Activated CD4-positive, alpha-beta T cell treated with anti-CD3 and anti-CD28 coated beads for 4 hours (primary cell): ENCODE measurements at regions not wholly inside any gene's neighbourhood (a gene's known extent, or its start where the extent isn't known, plus 50 kb on each side); places are given as distances from the start of the nearest gene placed in this dataset.

Source experiments
- DNase-seq, 2 donors: peaks; one replicate each; pipeline ENCODE4 v3.0.0-alpha.2; 2020

DNA sequence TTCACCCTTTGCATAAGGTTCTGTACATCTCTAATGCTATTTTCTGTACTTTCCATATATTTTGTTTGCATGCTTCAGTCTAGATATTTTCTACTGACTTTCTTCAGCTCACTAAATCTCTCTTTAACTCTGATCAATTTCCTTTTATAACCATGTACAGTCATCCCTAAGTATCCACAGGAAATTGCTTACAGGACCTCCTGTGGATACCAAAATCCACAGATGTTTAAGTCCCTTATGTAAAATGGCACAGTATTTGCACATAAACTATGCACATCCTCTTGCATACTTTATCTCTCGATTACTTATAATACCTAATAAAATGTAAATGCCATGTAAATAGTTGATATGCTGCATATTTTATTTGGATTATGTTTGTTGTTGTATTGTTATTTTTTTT is 442.1 kb downstream of the TLE4 start:
- no peak for DNase-seq

DNA sequence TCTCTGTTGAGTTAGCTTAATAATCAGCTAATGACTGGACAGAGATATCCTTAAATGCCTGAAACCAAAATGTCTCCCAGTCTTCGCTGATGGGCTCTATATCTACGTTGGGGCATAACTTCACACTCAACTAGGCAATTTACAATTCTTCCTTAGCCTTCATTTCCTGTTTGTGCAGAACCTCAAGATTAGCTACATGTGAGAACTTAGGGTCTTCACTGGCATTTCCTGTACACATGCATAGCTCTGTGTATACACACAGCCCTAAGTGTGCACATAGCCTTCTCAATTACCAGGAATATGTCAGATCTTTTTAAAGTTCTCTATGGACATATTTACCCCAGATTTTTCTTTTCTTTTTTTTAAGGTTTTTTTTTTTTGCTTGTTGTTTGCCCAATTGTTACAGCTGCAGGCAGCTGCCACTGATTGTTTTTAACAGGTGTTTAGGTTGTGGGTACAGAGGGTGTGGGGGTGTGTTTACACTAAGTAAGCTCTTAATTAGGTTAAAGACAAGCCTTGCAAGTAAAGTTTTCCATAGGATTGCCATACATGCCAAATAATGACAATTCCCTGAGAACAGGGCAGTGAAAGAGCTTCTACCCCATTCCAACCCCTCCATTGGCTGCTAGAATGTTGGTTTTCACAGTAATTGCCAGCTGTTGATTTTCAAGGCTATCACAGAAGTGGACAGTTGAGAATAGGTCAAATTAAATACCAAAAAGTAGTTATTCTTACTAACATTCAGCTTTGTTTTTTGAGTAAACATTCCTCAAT is 441.0 kb downstream of the TLE4 start:
- no peak for DNase-seq

DNA sequence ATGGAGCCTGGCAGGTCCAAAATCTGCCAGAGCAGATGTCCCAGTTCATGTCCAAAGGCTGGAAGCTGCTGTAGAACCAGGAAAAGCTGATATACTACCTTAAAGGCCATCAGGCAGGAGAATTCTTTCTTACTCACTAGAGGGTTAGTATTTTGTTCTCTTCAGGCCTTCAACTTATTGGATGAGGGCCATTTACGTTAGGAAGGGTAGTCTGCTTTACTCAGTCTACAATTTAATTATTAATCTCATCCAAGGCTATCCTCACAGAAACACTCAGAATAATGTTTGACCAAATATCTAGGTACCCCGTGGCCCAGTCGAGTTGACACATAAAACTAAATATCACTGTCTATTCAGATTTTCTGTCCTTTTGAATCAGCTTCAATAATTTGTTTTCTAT is 437.4 kb downstream of the TLE4 start:
- no peak for DNase-seq

DNA sequence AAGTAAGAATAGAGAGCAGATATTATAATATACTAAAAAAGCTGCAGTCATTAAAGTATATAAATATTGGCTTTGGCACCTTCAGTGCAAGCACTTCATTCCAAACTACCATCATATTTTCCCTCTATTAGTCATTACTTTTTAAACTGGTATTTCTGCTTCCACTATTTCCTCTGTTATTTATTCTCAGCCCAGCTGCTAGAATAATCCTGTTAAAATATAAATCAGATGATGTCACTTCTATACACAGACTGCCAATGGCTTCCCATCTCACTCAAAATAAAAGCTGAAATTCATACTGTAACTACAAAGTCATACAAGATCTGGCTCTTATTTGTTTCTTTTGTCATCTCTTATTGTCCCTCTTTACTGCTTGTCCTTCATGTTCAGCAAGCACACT is 432.9 kb downstream of the TLE4 start:
- DNase-seq: no peak

DNA sequence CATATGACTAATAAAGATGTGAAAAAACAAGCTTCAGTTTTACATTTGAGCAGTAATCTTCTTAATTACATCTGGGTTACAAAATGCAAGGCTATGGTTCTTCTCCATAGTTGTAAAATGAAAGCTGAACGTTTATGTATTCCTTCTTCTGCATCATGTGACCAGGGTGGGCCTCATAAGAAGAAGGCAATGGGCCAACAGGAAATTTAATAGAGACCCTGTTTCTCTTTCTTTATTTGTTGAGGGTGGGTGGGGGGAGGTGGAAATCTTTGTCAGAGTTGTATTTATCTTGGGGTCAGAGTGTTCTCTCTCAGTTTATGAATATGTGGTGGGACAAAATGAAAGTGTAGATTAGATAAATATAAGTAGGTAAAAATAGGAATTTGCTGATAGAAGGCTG is 418.8 kb downstream of the TLE4 start:
- no peak for DNase-seq

DNA sequence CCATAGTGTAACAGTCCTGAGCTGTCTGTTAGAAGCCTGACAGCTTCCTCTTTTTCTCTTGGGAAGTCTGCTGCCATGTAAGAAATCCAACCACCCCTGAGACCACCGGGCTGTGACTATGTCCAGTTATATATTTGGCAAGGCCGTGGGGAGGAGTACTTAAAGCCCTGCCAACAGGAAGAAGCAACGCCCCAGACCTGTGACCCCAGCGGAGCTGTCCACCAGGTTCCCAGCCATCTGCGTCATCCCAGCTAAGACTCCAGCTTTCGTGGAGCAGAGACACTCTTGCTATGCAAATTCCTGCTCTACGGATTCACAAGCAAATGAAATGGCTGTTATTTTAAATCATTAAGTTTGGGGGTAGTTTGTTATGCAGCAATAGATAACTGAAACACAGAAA is 417.3 kb downstream of the TLE4 start:
- no peak for DNase-seq

DNA sequence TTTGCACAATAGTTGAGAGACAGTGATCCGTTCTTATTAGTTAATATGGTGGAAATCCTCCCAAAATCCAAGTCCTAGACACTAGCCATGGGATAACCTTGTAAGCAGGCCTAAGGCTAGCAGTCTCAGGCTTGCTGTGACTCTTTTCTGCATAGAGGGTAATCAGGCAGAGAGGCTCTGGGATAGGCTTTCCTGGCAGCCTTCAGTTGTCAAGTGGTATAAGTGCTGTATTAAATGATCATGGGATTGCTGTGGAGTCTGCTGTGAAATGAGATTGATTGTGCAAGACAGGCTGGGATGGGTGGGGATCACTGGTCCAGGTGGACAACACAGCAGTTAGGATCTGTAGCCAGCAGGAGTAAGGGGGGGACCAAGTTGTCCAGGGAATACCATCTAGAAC is 416.4 kb downstream of the TLE4 start:
- no peak for DNase-seq

DNA sequence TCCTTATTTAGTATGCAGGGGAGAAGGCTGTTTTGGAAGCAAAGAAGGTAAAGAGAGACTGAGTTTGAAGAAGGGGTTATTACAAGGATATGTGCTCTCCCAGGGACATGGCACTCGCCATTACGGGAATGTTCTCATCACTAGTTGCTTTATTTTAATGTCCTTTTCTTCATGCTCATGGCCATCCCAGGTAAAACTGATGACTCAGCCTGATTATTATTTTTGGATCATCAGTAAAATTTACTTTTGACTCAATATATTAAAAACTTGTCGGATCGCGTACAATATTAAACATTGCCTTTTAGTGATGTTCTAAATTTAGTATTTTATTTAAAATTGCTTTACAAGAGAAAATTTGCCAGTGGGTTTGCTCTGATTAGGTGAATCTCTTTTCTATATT is 414.7 kb downstream of the TLE4 start:
- DNase-seq: no peak

DNA sequence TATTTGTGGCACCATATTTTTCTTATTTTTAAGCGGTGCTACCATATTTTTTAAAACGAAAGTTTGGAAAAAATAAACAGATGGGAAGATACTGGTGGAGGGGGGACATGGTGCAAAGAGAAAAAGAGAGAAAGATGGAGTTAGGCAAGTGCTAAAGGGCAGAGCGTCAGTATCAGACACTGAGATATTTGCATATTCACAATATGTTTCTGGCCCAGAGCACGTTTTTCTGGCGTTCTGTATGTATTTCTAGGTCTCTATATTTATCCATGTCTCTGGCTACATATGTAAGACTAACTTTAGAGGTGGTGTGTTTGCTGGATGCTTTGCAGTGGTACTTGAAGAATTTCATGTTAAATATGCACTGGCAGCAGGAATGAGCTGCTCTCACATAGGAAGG is 414.0 kb downstream of the TLE4 start:
- no peak for DNase-seq

DNA sequence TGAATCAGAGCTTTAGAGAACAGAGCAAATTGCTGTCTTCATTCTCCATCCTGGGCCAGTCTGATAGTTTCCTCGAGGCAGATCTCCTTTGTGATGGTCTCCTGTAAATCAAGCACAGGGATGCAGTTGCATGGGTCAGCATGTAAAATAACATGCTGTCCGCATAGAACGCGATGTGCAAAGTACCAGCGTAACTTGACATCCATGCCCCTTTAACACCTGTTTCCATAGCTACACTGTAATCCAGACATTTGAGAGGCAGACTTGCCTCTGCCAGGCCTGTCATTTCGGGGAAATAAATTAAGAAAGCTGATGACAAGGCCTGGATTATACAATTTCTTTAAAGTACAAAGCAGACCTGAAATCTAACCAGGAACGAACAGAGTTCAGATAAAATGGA is 413.5 kb downstream of the TLE4 start:
- DNase-seq: no peak

DNA sequence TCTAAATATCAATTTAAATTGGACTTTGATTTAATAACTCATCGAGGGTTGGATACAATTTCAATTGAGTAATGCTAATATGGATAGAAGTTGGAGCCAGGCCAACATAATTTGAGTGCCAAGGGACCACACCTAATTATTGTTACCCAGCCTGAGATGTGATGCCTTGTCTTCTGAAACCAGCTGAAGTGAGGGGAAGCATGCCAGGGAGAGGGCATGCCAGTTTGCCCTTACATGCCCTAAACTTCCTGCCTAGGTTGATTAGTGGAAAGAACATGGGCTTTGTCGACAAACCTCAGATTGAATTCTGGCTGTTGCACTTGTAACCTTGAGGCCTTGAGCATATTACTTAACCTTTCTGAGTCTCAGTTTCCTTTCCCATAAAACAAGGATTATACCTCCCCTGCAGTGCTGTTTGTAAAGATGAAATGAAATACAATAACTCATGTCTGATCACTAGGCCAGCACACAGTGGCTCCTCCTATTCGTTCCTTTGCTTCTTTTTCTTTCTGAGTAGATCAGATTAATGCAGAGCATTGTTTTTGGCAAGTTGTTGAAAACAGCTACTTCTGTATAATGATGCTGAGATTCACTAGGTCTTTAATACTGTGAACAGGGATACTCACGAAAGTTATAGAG is 412.8 kb downstream of the TLE4 start:
- DNase-seq: no peak

DNA sequence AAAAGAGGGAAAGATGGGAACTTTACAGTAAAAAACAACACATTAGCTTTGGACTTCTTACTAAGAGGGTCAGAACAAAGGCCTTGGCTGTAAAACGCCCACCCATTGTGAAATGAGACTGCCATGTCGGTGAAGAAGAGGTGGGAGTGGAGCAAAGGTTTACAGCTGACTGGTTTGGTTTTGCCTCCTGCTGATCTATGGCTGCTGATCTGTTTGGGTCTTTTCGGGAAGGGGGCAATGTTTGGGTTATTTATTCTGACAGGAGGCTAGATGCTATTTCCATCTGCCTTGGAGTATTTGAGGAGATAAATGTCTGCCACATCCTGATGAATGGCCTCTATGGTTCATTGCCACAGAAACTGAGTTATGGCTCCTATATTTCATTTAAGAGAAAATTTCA is 408.7 kb downstream of the TLE4 start:
- DNase-seq: no peak

DNA sequence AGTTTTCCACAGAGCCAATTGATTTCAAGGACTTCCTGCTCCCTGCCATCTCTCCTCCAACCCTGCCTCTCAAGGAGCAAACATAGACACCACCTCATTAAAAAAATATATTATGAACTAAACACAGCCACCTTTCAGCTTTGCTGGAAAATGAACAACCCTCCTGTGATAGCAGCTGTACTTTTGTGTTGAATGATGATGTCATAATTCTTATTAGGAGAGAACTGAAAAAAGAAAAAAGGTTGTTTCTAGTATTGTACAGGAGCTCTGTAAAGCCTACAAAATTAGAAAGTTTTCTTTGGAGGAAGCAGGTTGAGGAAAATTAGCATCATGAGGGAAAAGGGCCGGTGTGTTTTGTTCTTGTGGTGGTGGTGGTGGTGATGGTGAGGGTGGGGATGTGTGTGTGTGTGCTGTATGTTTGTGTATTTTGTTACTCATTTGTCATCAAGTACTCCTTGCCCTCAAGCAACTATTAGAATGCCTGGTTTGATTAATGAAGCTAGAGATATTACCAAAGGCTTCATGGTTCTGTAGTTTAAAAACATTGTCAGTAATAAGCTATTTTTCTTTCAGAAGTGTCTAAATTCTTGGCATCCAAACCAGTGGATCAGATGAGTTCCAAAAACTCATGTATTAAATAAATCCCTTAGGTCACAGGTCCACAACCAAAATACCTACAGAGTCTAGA is 405.9 kb downstream of the TLE4 start:
- DNase-seq: no peak

DNA sequence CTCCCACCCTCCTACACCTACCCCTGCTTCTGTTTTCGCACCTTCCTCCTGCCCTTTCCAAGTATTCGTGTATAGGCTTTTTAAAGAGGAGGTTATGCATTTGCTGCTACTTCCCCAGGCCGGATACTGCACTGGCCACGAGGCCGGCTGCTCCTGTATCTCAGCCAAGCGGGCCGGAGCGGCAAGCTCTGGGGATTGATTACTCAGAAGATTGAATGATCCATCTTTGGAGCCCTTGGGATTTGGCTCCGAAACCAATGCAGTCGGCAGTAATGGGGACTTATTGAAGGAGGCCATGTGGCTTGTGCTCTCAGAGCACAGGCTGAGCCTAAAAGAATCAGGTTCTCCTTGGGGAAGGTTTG is 405.3 kb downstream of the TLE4 start:
- DNase-seq: no peak

DNA sequence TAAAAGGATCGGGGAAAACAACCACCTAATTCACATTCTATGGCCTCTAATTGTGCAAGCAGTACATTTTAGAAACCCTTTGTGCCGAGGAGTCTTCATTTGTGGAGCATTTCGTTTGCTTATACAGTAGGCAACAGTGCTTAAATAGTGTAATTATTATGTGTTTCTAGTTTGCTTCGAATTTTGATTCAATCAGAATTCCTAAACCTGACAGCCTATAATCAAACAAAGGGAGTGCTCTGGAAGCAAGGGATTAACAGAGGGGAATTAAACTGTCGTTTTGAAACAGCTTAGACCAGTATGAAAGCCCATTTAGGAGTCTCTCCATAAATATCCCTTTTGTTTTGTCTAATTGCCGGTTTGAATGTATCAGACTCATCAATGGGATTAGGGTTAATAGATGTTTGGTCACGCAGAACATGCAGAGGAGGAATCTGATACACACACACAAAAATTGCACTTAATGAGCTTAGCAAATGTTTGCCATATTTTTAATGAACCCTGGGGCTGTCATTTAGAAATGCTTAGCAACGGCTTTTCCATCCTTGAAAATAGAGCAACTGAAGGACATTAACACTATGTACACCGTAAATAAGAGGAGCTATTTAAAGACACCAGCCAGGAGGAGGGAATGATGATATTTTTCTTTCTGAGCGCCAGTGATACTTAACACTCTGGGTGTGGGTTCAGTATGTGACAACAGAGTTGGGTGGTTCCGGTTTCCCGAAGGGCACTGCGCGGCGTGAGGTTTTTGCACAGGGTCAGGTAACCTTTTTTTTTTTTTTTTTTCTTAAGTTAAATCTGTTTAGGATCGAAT is 404.7 kb downstream of the TLE4 start:
- DNase-seq: no peak

DNA sequence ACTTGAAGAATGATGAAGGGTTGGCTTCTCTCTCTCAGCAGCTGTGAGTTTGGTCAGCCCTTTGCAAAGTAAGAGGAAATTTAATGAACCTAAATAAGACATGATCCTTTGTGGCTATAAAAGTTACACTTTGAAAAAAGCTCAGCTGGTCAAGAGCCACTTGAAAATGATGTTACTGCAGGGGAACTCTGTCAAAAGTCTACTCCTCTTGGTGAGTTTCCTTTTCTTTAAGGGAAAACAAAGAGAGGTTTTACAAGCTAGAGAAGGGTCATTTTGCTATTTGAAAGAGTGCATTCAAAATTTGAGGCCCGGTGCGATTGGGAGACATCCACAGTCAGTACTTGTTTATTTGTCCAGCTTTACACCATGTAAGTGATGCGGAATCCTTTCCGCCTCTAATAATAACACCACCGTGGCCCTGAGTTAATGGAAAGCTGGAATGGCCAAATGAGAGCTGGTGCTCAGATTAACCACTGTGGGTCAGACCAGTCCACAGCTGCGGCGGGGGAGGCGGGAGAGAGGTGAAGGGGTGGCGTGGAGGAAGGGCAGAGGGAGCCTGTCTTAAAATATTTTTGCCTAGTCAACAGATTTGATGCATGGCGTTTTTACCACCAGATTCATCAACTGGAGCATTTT is 404.0 kb downstream of the TLE4 start:
- no peak for DNase-seq

DNA sequence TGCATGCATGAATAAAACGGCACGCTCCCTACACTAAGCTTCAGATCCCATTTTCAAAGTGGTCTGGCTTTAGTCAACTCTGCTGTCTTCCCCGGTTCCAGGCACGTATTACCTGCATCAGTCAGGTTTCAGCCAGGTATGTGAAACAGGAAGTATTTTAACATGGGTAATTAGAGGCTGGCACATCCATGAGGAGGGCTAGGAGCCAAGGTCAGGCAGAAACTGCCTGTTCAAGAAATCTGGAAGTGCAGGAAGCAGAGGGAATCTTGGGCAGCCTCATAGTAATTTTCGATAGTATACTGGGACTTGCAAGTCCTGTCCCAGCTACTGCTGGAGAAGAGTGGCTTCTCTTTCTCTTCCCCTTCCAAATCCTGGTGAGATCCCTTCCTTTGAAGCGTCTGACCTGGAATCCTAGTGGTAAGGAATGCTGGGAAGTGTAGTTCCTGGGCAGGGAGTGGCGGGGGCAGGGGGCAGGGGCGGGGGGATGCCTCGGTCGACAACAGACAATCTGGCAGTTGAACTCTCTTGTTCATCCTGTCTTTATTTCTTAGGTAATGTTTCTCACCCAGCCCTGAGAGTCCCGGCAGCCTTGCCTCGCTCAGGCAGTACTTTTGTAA is 403.1 kb downstream of the TLE4 start:
- no peak for DNase-seq

DNA sequence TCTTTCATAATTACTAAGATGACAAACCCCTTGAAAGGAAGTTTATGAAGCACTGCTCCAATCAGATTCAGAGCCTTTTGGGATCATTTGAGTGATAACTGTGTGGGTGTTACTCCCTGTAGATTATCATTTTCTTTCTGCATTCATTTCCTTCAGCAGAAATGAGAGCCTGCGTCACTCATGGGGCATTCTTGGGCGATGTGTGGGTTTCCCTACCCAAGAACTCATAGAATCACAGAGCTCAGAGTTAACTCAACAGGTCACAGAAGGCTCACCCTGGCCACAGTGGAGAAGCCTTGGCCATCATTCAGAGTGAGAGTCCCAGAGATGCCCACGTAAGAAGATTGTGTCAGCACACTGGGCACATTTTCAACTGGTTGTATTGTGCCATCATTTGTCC is 401.9 kb downstream of the TLE4 start:
- DNase-seq: no peak

DNA sequence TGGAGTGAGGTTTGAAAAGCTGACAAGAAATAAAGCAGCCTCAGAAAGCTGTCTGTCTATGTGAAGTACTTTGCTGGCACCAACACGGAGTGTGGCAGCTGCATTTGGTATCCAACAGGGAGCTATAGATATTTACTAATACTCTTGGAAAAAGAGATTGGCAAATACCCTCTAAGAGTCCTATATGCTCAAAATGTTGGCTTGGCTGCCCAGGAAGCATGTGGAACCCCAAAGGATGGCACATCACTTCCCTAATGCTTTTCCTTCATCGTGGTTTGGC is 398.3 kb downstream of the TLE4 start:
- DNase-seq: no peak

DNA sequence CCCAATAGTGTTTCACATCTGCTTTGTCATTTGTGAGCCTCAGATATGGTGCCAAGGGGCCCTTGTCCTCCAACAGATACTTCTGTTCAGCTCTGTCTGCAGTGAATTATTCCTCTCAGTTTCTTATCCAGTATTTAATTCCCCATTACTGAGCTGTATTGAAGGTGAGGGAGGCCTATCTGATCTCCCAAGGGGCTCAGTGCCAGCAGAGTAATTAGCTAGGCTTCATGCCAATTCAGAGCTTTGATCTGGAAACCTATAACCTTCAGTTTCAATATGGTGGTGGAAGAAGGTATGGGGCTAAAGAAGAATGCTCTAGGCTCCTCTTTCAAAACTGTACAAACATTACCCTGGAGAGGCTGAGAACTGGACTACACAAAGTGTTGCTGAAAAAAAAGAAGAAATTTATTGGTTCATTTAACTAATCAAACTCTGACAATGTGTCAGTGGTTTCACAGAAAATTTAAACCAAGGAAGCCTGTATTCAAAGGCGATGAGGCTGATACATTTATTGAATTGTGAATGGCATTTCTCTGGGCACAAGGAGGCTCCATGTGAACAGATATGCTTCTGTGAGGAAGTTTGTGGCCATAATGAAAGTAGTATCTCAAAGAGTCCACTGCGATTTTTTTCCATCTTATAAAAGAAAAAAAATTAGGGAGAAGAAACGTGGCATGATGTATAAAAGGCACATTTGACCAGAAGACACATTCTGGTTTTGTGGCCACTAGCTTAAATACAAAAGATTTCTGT is 397.8 kb downstream of the TLE4 start:
- no peak for DNase-seq

DNA sequence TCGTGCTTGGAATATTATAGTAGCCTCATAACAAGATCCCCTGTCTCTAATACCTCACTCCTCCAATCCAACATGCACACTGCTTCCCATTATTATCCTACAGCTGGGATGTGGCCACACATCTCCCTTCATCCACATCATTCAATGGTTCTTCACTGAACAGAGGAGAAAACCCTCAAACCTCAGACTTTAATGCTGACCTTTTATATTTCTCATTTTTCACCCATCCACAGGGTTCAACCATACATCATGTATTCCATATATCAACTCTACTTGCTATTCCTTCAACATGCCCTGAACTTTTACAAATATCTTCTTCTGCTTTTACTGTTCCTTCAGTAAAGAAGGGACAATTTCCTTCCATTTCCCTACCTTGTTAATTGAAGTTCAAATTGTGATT is 396.8 kb downstream of the TLE4 start:
- no peak for DNase-seq

DNA sequence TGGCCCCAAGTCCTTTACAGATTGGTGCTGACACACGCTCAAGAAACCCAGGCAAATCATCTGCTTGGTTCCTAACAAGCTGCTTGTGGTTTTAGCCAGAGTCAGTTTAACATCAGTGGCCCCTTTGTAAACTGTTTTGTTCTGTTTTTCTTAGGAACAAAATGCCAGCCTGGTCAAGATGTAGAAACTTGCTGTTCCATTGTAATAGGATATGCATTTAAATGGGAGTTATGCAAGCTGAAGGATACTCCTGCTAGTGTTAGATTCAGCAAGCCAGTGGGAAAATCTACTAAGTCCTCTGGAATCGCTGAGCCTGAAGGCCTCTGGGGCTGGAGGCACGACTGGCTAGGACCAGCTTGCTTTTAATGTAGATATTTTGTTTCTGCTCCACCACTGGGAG is 391.1 kb downstream of the TLE4 start:
- DNase-seq: no peak
